ENCODE measurements at regions not wholly inside any gene's neighbourhood (a gene's known extent, or its start where the extent isn't known, plus 50 kb on each side); places are given as distances from the start of the nearest gene placed in this dataset.

DNA sequence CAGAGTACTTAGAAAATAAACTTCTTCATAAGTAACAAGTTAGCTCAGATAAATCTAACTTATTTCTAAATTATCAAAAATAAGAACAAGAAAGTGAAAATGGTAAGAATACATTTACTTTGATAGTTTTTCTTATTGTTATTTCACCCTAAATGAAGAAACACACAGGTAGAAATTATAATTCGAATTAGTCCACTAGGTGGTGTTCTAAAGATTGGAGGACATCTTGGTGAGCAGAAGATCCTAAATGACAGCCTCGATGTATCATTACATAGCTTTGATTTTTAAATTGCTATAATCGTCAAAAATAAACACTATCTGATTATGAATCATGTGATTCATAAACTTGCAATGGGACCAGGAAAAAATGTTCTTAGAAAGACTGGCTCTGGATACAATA, 280.8 kb upstream of the UBE2E2 start:
- H3K9me3 ChIP-seq: no peaks in the 10 kb centered on the region
- DNase-seq (no peak), ATAC-seq (no peak)
- H3K4me3 ChIP-seq: no peak overlapping the region
- H3K36me3 ChIP-seq: no peaks in the 10 kb centered on the region
- H3K27me3 ChIP-seq: no peaks in the 10 kb centered on the region
- H3K4me1 ChIP-seq: no peaks in the 10 kb centered on the region
- H3K27ac ChIP-seq: no peak overlapping the region
- intact Hi-C loops (cut with DNase I): no loop called here
- TF ChIP-seq, protein P1, sequence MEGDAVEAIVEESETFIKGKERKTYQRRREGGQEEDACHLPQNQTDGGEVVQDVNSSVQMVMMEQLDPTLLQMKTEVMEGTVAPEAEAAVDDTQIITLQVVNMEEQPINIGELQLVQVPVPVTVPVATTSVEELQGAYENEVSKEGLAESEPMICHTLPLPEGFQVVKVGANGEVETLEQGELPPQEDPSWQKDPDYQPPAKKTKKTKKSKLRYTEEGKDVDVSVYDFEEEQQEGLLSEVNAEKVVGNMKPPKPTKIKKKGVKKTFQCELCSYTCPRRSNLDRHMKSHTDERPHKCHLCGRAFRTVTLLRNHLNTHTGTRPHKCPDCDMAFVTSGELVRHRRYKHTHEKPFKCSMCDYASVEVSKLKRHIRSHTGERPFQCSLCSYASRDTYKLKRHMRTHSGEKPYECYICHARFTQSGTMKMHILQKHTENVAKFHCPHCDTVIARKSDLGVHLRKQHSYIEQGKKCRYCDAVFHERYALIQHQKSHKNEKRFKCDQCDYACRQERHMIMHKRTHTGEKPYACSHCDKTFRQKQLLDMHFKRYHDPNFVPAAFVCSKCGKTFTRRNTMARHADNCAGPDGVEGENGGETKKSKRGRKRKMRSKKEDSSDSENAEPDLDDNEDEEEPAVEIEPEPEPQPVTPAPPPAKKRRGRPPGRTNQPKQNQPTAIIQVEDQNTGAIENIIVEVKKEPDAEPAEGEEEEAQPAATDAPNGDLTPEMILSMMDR (IDR thresholded peaks at IDR 0.05): peak in 1 of 2 donors; percentile 16

GRCh38 chr3:22923711-22924110, 279.4 kb upstream of the UBE2E2 start:
- Histone ChIP-seq H3K36me3 (no peaks in the 10 kb centered on the region), H3K27me3 (no peaks in the 10 kb centered on the region), H3K4me3 (no peak overlapping the region), H3K4me1 (no peaks in the 10 kb centered on the region), H3K27ac (no peak overlapping the region), H3K9me3 (no peaks in the 10 kb centered on the region)
- intact Hi-C loops (cut with DNase I): no loop called here
- DNase-seq: no peak
- no peak for ATAC-seq
- TF ChIP-seq, protein P1 (IDR thresholded peaks at IDR 0.05): no peak

DNA sequence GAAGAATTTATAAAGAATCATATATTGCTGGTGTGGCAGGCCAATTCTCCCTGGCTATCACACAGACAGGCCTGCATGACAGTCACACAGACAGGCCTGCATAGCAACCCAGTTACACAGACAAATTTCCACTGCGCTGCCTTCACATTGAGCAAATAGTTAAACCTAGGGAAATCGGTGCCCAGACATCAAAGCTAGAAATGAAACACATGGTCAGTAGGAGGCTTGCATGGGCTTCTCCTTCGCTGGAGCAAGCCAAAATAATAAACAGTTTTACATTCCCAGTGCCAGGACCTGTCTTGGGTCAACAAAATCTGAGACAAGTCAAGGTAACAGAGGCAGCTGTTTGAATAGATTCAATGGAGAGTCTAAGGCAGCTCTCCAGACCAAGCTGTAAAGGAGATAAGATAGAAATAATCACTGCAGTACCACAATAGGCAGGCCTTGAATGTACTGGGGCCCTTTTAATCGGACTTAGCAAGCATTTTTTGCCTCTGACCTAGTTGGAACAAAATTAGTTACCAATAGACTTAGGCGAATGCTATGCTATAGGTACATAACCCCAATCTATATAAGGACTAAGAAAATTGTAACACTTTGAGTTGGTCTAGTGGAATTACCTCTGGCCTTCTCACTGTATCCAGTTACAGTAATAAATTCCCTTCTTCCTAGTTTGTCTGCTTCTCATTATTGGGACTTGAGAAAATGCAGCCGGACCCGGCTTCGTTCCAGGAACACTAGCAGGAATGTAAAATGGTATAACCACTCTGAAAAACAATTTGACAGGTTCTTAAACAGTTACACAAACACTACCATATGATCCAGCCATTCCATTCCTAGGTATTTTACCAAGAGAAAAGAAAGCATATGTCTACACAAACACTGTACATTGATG, 274.7 kb upstream of the UBE2E2 start:
- TF ChIP-seq, protein P1 (IDR thresholded peaks at IDR 0.05): no peak
- peak in 1 of 4 donors; percentile 21 for DNase-seq
- no peaks in the 10 kb centered on the region for H3K27me3 ChIP-seq
- H3K4me1 ChIP-seq: no peaks in the 10 kb centered on the region
- H3K36me3 ChIP-seq: no peaks in the 10 kb centered on the region
- peaks cover 0 to 2% of the 10 kb centered on the region in 2 donors for H3K9me3 ChIP-seq
- no peak for ATAC-seq
- intact Hi-C loops (cut with DNase I): no loop called here
- H3K27ac ChIP-seq: no peak overlapping the region
- no peak overlapping the region for H3K4me3 ChIP-seq

GRCh38 chr3:22933051-22933840, 269.9 kb upstream of the UBE2E2 start:
- Histone ChIP-seq H3K4me1 (no peaks in the 10 kb centered on the region), H3K4me3 (no peak overlapping the region), H3K9me3 (peaks cover 0 to 2% of the 10 kb centered on the region in 2 donors), H3K27me3 (no peaks in the 10 kb centered on the region), H3K27ac (no peak overlapping the region), H3K36me3 (no peaks in the 10 kb centered on the region)
- TF ChIP-seq, protein P1 (IDR thresholded peaks at IDR 0.05): no peak
- DNase-seq: no peak
- intact Hi-C loops (cut with DNase I): no loop called here
- no peak for ATAC-seq

GRCh38 chr3:22933841-22934116, 269.3 kb upstream of the UBE2E2 start:
- TF ChIP-seq, protein P1 (IDR thresholded peaks at IDR 0.05): no peak
- DNase-seq: peak in 1 of 4 donors; percentile 68
- Histone ChIP-seq H3K27me3 (no peaks in the 10 kb centered on the region), H3K4me3 (no peak overlapping the region), H3K4me1 (no peaks in the 10 kb centered on the region), H3K27ac (no peak overlapping the region), H3K9me3 (peaks cover 0 to 2% of the 10 kb centered on the region in 2 donors), H3K36me3 (no peaks in the 10 kb centered on the region)
- no peak for ATAC-seq
- intact Hi-C loops (cut with DNase I): no loop called here

All from left lung (tissue), 4 donors.